Keratinocyte (primary cell): ENCODE measurements at regions not wholly inside any gene's neighbourhood (a gene's known extent, or its start where the extent isn't known, plus 50 kb on each side); places are given as distances from the start of the nearest gene placed in this dataset.
"Not testable (repeated sequence)": the region's sequence is repeated elsewhere in the genome, so short reads cannot be mapped to it uniquely, and the experiment has no call there.

Source experiments
- DNase-seq: peaks from one replicate; pipeline ENCODE4 v3.0.0-alpha.2; 2011; ENCODE audit warnings: low read depth, missing footprints, low spot score
- FAIRE-seq: peaks from 2 replicates; lab custom pipeline; 2011; peaks lifted over from hg19 to GRCh38; lab: Jason Lieb, UNC
- H2AFZ ChIP-seq: 2 replicates; pipeline ENCODE4 v1.6.0; 2012; ENCODE audit warnings: low read length, control low read depth, inconsistent platforms; ENCODE audit not compliant: control insufficient read depth
- H3K27ac ChIP-seq: 2 replicates; pipeline ENCODE4 v1.5.1; 2011; ENCODE audit warnings: low read length; ENCODE audit not compliant: control insufficient read depth, insufficient read depth
- H3K27me3 ChIP-seq: 3 replicates; pipeline ENCODE4 v1.6.0; 2011; ENCODE audit warnings: low read length; ENCODE audit not compliant: control insufficient read depth, insufficient read depth; ENCODE audit errors: extremely low read depth
- H3K36me3 ChIP-seq, 2 experiments: 2 replicates in 1 of 2; 3 replicates in 1 of 2; pipeline ENCODE4 v1.5.1; 2011; ENCODE audit warnings: low read length in 2 of 2, mild to moderate bottlenecking in 1 of 2; ENCODE audit not compliant: control insufficient read depth in 2 of 2, insufficient read depth in 2 of 2; ENCODE audit errors: extremely low read depth in 1 of 2
- H3K4me1 ChIP-seq: 3 replicates; pipeline ENCODE4 v1.5.1; 2011; ENCODE audit warnings: low read length; ENCODE audit not compliant: control insufficient read depth, insufficient read depth; ENCODE audit errors: extremely low read depth
- H3K4me2 ChIP-seq: 3 replicates; pipeline ENCODE4 v1.6.0; 2011; ENCODE audit warnings: low read depth, low read length; ENCODE audit not compliant: control insufficient read depth, insufficient read depth; ENCODE audit errors: extremely low read depth
- H3K4me3 ChIP-seq, 3 experiments: fragments of 200-600 bp in 1 of 3; sonication (generic) in 1 of 3; 2 replicates in 2 of 3; 3 replicates in 1 of 3; pipeline ENCODE4 v1.5.1; 2011 to 2016; ENCODE audit warnings: low read length in 3 of 3, mild to moderate bottlenecking in 3 of 3, control low read depth in 2 of 3, inconsistent platforms in 1 of 3, low read depth in 1 of 3, mixed read lengths in 1 of 3, mixed run types in 1 of 3, moderate library complexity in 1 of 3; ENCODE audit not compliant: control insufficient read depth in 2 of 3, insufficient read depth in 2 of 3; ENCODE audit errors: extremely low read depth in 1 of 3
- H3K79me2 ChIP-seq: 2 replicates; pipeline ENCODE4 v1.6.0; 2012; ENCODE audit warnings: low read length; ENCODE audit not compliant: control insufficient read depth, insufficient read depth
- H3K9ac ChIP-seq: 3 replicates; pipeline ENCODE4 v1.6.0; 2011; ENCODE audit warnings: low read length; ENCODE audit not compliant: control insufficient read depth, insufficient read depth; ENCODE audit errors: extremely low read depth
- H3K9me1 ChIP-seq: 3 replicates; pipeline ENCODE4 v1.6.0; 2011; ENCODE audit warnings: low read length; ENCODE audit not compliant: control insufficient read depth, insufficient read depth; ENCODE audit errors: extremely low read depth
- H3K9me3 ChIP-seq: 2 replicates; pipeline ENCODE4 v1.5.1; 2012; ENCODE audit warnings: low read depth, low read length; ENCODE audit not compliant: control insufficient read depth
- H4K20me1 ChIP-seq: 3 replicates; pipeline ENCODE4 v1.6.0; 2011; ENCODE audit warnings: low read length; ENCODE audit not compliant: control insufficient read depth, insufficient read depth; ENCODE audit errors: extremely low read depth
- CTCF ChIP-seq, 3 experiments: IDR thresholded peaks in 1 of 3; conservative IDR thresholded peaks in 1 of 3; optimal IDR thresholded peaks in 1 of 3; 2 replicates in 2 of 3; 3 replicates in 1 of 3; pipeline versions ENCODE3 to v1.5.1; 2011; ENCODE audit warnings: low read length in 3 of 3, mild to moderate bottlenecking in 3 of 3, moderate library complexity in 2 of 3, control low read depth in 1 of 3, inconsistent platforms in 1 of 3; ENCODE audit not compliant: insufficient read depth in 2 of 3; ENCODE audit errors: extremely low read depth in 1 of 3
- EZH2 ChIP-seq: IDR thresholded peaks from one replicate; pipeline ENCODE4 v1.6.1; 2012; ENCODE audit warnings: inconsistent platforms, mild to moderate bottlenecking, low read length, moderate library complexity
- dilution Hi-C: fragments of 300-500 bp; cut with MboI; formaldehyde crosslinking; loops from one replicate; pipeline ENCODE4 v1.7.0; 2020; ENCODE audit warnings: low sequenced_read_pairs; ENCODE audit not compliant: extremely low pct_ligation_motif_present

GRCh38 chr22:48482771-48483170, 1344.9 kb downstream of the BRD1 start:
- TF ChIP-seq EZH2: no peak
- no peak for TF ChIP-seq CTCF (optimal IDR thresholded peaks at IDR 0.05 in 1 of 3, IDR thresholded peaks at IDR 0.05 in 1 of 3, conservative IDR thresholded peaks at IDR 0.05 in 1 of 3; ENCODE audit: extremely low read depth in 1 of 3, insufficient read depth in 2 of 3, low read length in 3 of 3)
- FAIRE-seq: no peak
- no peaks in the 10 kb centered on the region for H3K36me3 ChIP-seq
- H3K4me1 ChIP-seq: no peaks in the 10 kb centered on the region
- H3K27ac ChIP-seq: no peak overlapping the region
- H3K27me3 ChIP-seq: no peaks in the 10 kb centered on the region
- no peak for DNase-seq
- dilution Hi-C loops: no loop called here
- no peaks in the 10 kb centered on the region for H3K9me1 ChIP-seq
- H3K79me2 ChIP-seq: no peaks in the 10 kb centered on the region
- no peak overlapping the region for H3K4me2 ChIP-seq
- no peak overlapping the region for H3K4me3 ChIP-seq
- H3K9me3 ChIP-seq: no peaks in the 10 kb centered on the region
- no peaks in the 10 kb centered on the region for H4K20me1 ChIP-seq
- no peak overlapping the region for H3K9ac ChIP-seq
- H2AFZ ChIP-seq: no peak overlapping the region

GRCh38 chr22:48482198-48482597, 1345.5 kb downstream of the BRD1 start:
- H3K9me1 ChIP-seq, FAIRE-seq, H3K27me3 ChIP-seq, DNase-seq, H3K79me2 ChIP-seq, H3K4me2 ChIP-seq, H3K4me3 ChIP-seq, H3K27ac ChIP-seq, H3K9me3 ChIP-seq, H3K36me3 ChIP-seq, H2AFZ ChIP-seq, H4K20me1 ChIP-seq, dilution Hi-C loops, H3K9ac ChIP-seq, H3K4me1 ChIP-seq: not testable (repeated sequence)

GRCh38 chr22:48481748-48482147, 1345.9 kb downstream of the BRD1 start:
- FAIRE-seq (no peak), DNase-seq (no peak)
- Histone ChIP-seq H3K9me1 (no peaks in the 10 kb centered on the region), H3K9ac (no peak overlapping the region), H2AFZ (no peak overlapping the region), H3K79me2 (no peaks in the 10 kb centered on the region), H3K9me3 (peaks cover 4% of the 10 kb centered on the region), H3K4me1 (no peaks in the 10 kb centered on the region), H3K36me3 (no peaks in the 10 kb centered on the region), H4K20me1 (no peaks in the 10 kb centered on the region), H3K27ac (no peak overlapping the region), H3K4me2 (no peak overlapping the region), H3K27me3 (no peaks in the 10 kb centered on the region), H3K4me3 (no peak overlapping the region)
- dilution Hi-C loops: no loop called here
- no peak for TF ChIP-seq EZH2
- TF ChIP-seq CTCF (optimal IDR thresholded peaks at IDR 0.05 in 1 of 3, IDR thresholded peaks at IDR 0.05 in 1 of 3, conservative IDR thresholded peaks at IDR 0.05 in 1 of 3; ENCODE audit: extremely low read depth in 1 of 3, insufficient read depth in 2 of 3, low read length in 3 of 3): no peak
